Caco-2 (cell line): ENCODE measurements at regions not wholly inside any gene's neighbourhood (a gene's known extent, or its start where the extent isn't known, plus 50 kb on each side); places are given as distances from the start of the nearest gene placed in this dataset.

Experiments used
- BruUV-seq: library from RNA; stranded (reverse); fragments of 400-500 nt; replicated peaks from 2 replicates; lab custom pipeline; 2021; lab: Mats Ljungman, UMichigan
- CTCF ChIA-PET: fragments of 300-600 bp; sonication (Branson Sonifier 250); formaldehyde crosslinking; loops from one replicate; lab custom pipeline; 2022; ENCODE audit warnings: antibody characterized with exemption; lab: Charles Lee
- POLR2A ChIA-PET: fragments of 300-600 bp; sonication (Branson Sonifier 250); formaldehyde crosslinking; loops from one replicate; lab custom pipeline; 2022; ENCODE audit warnings: antibody characterized with exemption; lab: Charles Lee
- DNase-seq, 2 experiments: peaks; one replicate each; pipeline versions ENCODE4 v3.0.0 to v3.0.0-alpha.2; 2020 to 2022
- H3K27me3 ChIP-seq: replicated peaks from 2 replicates; pipeline ENCODE4 v1.6.0; 2011; ENCODE audit warnings: low read length; ENCODE audit not compliant: control insufficient read depth, insufficient read depth
- H3K36me3 ChIP-seq: 2 replicates; pipeline ENCODE4 v1.5.1; 2011; ENCODE audit warnings: low read length; ENCODE audit not compliant: control insufficient read depth, insufficient read depth
- H3K4me1 ChIP-seq: fragments of 250-450 bp; sonication (Bioruptor Pico); 2 replicates; pipeline ENCODE4 v1.5.1; 2020; ENCODE audit warnings: mild to moderate bottlenecking
- H3K4me3 ChIP-seq: 2 replicates; pipeline ENCODE4 v1.5.1; 2011; ENCODE audit warnings: low read depth, mild to moderate bottlenecking, control low read depth, low read length
- H3K9me3 ChIP-seq: fragments of 250-450 bp; sonication (Bioruptor Pico); 2 replicates; pipeline ENCODE4 v1.5.1; 2020; ENCODE audit warnings: mild to moderate bottlenecking, moderate library complexity
- H3K27ac Mint-ChIP-seq: one replicate; pipeline ENCODE4 v1.8.0; 2022; ENCODE audit warnings: mixed read lengths; ENCODE audit not compliant: unreplicated experiment
- H3K27me3 Mint-ChIP-seq: one replicate; pipeline ENCODE4 v1.8.0; 2022; ENCODE audit warnings: mixed read lengths; ENCODE audit not compliant: insufficient read depth, unreplicated experiment
- H3K36me3 Mint-ChIP-seq: one replicate; pipeline ENCODE4 v1.8.0; 2022; ENCODE audit warnings: mild to moderate bottlenecking, mixed read lengths; ENCODE audit not compliant: insufficient read depth, unreplicated experiment
- H3K4me1 Mint-ChIP-seq: one replicate; pipeline ENCODE4 v1.8.0; 2022; ENCODE audit warnings: low read depth, mixed read lengths; ENCODE audit not compliant: unreplicated experiment
- H3K4me3 Mint-ChIP-seq: one replicate; pipeline ENCODE4 v1.8.0; 2022; ENCODE audit warnings: mild to moderate bottlenecking, moderate library complexity, mixed read lengths; ENCODE audit not compliant: unreplicated experiment
- H3K9me3 Mint-ChIP-seq: one replicate; pipeline ENCODE4 v1.8.0; 2022; ENCODE audit warnings: mixed read lengths; ENCODE audit not compliant: unreplicated experiment
- CTCF ChIP-seq, 2 experiments: fragments of 200-600 bp in 1 of 2; IDR thresholded peaks; 1 replicate in 1 of 2; 2 replicates in 1 of 2; pipeline versions ENCODE4 v1.5.1 to v1.8.0; 2011 to 2022; ENCODE audit warnings: antibody characterized with exemption in 1 of 2, control low read depth in 1 of 2, inconsistent platforms in 1 of 2, low read depth in 1 of 2, low read length in 1 of 2, mild to moderate bottlenecking in 1 of 2, moderate library complexity in 1 of 2; ENCODE audit not compliant: insufficient read depth in 1 of 2, severe bottlenecking in 1 of 2, unreplicated experiment in 1 of 2
- intact Hi-C: fragments of 100-400 bp; cut with micrococcal nuclease; formaldehyde crosslinking; loops from one replicate; pipeline ENCODE4 v1.10.0; 2022; ENCODE audit not compliant: unreplicated experiment

- H3K4me1 ChIP-seq = no peaks in the 10 kb centered on the region
- no peak overlapping the region for H3K4me3 ChIP-seq
- no peak for DNase-seq
- H3K36me3 ChIP-seq = no peaks in the 10 kb centered on the region
- no peaks in the 10 kb centered on the region for H3K9me3 ChIP-seq
- intact Hi-C loops = no loop called here
- CTCF ChIA-PET = no interaction called here
- no peak for TF ChIP-seq CTCF (IDR thresholded peaks at IDR 0.05; ENCODE audit: insufficient read depth in 1 of 2, low read depth in 1 of 2, low read length in 1 of 2, severe bottlenecking in 1 of 2, unreplicated experiment in 1 of 2)
- H3K9me3 Mint-ChIP-seq = peaks cover 16% of the 10 kb centered on the region
- H3K4me3 Mint-ChIP-seq = no peak overlapping the region
- H3K36me3 Mint-ChIP-seq = no peaks in the 10 kb centered on the region
- no TSS peak for BruUV-seq
- H3K27me3 Mint-ChIP-seq = no peaks in the 10 kb centered on the region
- H3K27ac Mint-ChIP-seq = no peak overlapping the region
- no peaks in the 10 kb centered on the region for H3K4me1 Mint-ChIP-seq
- H3K27me3 ChIP-seq = no peaks in the 10 kb centered on the region
- POLR2A ChIA-PET = no interaction called here
These were observed 584.8 kb downstream of the HDGFL1 start for GRCh38 chr6:23154159-23154558.

GRCh38 chr6:23170049-23170448 is 600.7 kb downstream of the HDGFL1 start:
- no peak overlapping the region for H3K27ac Mint-ChIP-seq
- no peaks in the 10 kb centered on the region for H3K4me1 ChIP-seq
- H3K27me3 Mint-ChIP-seq = no peaks in the 10 kb centered on the region
- peaks cover 11% of the 10 kb centered on the region for H3K9me3 ChIP-seq
- H3K9me3 Mint-ChIP-seq = peaks cover 47% of the 10 kb centered on the region
- no peaks in the 10 kb centered on the region for H3K36me3 Mint-ChIP-seq
- DNase-seq = no peak
- POLR2A ChIA-PET = interaction anchor here (0.6 kb wide), 1 partner anchor 1219 kb away, joined by 3 read pairs; no protein-coding TSS in a partner anchor
- no peaks in the 10 kb centered on the region for H3K36me3 ChIP-seq
- no peak overlapping the region for H3K4me3 ChIP-seq
- no peak overlapping the region for H3K4me3 Mint-ChIP-seq
- intact Hi-C loops = no loop called here
- no TSS peak for BruUV-seq
- CTCF ChIA-PET = no interaction called here
- no peaks in the 10 kb centered on the region for H3K27me3 ChIP-seq
- H3K4me1 Mint-ChIP-seq = no peaks in the 10 kb centered on the region
- no peak for TF ChIP-seq CTCF (IDR thresholded peaks at IDR 0.05; ENCODE audit: insufficient read depth in 1 of 2, low read depth in 1 of 2, low read length in 1 of 2, severe bottlenecking in 1 of 2, unreplicated experiment in 1 of 2)

- no peak for DNase-seq
- no peak for TF ChIP-seq CTCF (IDR thresholded peaks at IDR 0.05; ENCODE audit: insufficient read depth in 1 of 2, low read depth in 1 of 2, low read length in 1 of 2, severe bottlenecking in 1 of 2, unreplicated experiment in 1 of 2)
- peaks cover 17% of the 10 kb centered on the region for H3K9me3 Mint-ChIP-seq
- ChIA-PET POLR2A (no interaction called here), CTCF (no interaction called here)
- intact Hi-C loops = no loop called here
- Histone ChIP-seq H3K4me3 (no peak overlapping the region), H3K36me3 (no peaks in the 10 kb centered on the region), H3K4me1 (no peaks in the 10 kb centered on the region), H3K9me3 (peaks cover 7% of the 10 kb centered on the region), H3K27me3 (no peaks in the 10 kb centered on the region)
- H3K4me1 Mint-ChIP-seq = no peaks in the 10 kb centered on the region
- no peak overlapping the region for H3K27ac Mint-ChIP-seq
- H3K27me3 Mint-ChIP-seq = no peaks in the 10 kb centered on the region
- no TSS peak for BruUV-seq
- no peak overlapping the region for H3K4me3 Mint-ChIP-seq
- no peaks in the 10 kb centered on the region for H3K36me3 Mint-ChIP-seq
These were observed 603.9 kb downstream of the HDGFL1 start for GRCh38 chr6:23173234-23173633.
